ENCODE measurements at regions not wholly inside any gene's neighbourhood (a gene's known extent, or its start where the extent isn't known, plus 50 kb on each side); places are given as distances from the start of the nearest gene placed in this dataset.

- no peak for DNase-seq (ENCODE audit: low spot score)
- intact Hi-C loops (cut with DNase I) = no loop called here
Measured at GRCh38 chr10:58140691-58141347, 126.9 kb downstream of the IPMK start.

DNA sequence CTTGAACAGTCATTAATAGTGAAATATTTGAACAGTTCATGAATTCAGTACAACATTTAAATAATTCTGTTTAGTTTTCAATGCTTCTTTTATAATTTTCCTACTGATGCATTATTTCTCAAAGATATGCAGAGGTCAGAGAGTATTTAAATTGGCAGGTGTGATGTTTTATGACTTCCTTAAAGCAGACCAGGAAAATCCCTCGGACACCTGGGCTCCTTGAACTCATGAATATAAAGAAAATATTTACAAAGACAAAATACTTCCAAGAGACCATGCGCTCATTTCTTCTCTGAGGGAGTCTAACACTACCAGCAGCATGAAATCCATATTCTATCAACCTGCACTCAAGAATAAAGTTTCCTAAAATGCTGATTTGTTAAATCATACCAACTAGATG is 127.6 kb downstream of the IPMK start:
- no peak for DNase-seq (ENCODE audit: low spot score)
- intact Hi-C loops (cut with DNase I) = no loop called here

GRCh38 chr10:58137813-58138212 is 129.9 kb downstream of the IPMK start:
- DNase-seq (ENCODE audit: low spot score) = no peak
- intact Hi-C loops (cut with DNase I) = no loop called here

- no peak for DNase-seq (ENCODE audit: low spot score)
Measured at GRCh38 chr10:58115218-58116050, 152.3 kb downstream of the IPMK start.

DNA sequence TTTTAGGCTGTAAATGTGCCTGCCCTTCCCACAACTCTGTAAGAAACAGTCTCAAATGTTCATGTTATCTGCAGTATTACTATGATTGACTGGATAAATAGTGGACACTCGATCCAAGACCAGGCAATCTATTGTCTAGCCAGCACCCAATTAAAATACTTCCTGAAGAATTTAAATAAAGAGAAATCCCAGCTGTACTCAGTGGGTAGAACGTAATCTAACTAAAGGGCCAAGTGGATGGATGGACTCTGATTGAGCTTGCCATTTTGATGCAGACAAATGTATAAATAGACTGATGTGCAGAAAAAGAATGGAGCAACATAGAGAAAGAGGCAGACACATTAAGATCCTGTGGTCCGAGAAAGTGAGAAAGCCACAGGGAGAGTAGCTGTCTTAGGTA is 158.0 kb downstream of the IPMK start:
- intact Hi-C loops (cut with DNase I) = no loop called here
- no peak for DNase-seq (ENCODE audit: low spot score)

More at GRCh38 chr10:58115218-58116050, 152.3 kb downstream of the IPMK start:
- intact Hi-C loops (cut with DNase I) = no loop called here

GRCh38 chr10:58107506-58107905 is 160.2 kb downstream of the IPMK start:
- DNase-seq (ENCODE audit: low spot score) = no peak
- intact Hi-C loops (cut with DNase I) = no loop called here

GRCh38 chr10:58106211-58107035 is 161.3 kb downstream of the IPMK start:
- intact Hi-C loops (cut with DNase I) = no loop called here

DNA sequence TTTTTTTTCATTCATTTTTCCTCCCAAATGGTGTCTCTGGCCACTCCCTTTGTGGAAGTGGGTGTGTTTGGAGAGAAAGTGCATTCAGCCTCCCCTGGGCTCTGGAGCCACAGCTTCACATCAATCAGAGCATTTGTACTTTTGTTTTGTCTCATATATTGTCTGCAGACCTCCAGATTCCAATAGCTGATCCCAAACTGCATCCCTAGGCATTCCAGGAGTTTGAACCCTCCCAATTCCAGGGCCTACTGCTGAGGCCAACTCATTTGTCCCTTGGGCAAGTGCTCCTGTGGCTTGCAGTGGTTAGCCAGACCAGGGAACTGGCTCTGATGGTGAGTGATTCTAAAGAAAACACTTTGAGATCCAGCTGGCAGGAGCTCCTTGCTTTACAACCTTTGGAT is 163.3 kb downstream of the IPMK start:
- no peak for DNase-seq (ENCODE audit: low spot score)
- intact Hi-C loops (cut with DNase I) = no loop called here

More at GRCh38 chr10:58106211-58107035, 161.3 kb downstream of the IPMK start:
- no peak for DNase-seq (ENCODE audit: low spot score)

DNA sequence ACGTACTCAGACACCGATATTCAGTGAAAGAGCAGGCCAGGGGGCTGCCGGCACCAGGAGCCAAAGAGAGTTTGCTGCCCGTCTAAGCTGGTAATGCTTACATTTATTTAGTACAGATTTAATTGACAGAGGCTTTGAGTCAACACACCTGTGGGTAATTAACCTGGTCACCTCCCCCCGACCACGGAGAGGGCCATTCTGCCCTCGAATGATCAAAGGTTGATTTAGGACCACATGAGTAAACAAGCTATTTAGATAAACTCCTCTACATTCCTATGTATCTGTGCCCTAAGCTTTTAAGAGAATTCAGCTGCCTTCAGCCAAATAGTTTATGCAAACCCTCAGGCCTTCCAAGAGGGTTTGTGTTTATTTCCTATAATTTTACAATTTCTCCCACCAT is 164.8 kb downstream of the IPMK start:
- intact Hi-C loops (cut with DNase I) = no loop called here
- DNase-seq (ENCODE audit: low spot score) = no peak

GRCh38 chr10:58101682-58102081 is 166.0 kb downstream of the IPMK start:
- intact Hi-C loops (cut with DNase I) = no loop called here
- DNase-seq (ENCODE audit: low spot score) = no peak

GRCh38 chr10:58094985-58095718 is 172.5 kb downstream of the IPMK start:
- DNase-seq (ENCODE audit: low spot score) = no peak
- intact Hi-C loops (cut with DNase I) = no loop called here

GRCh38 chr10:58091886-58092285 is 175.8 kb downstream of the IPMK start:
- intact Hi-C loops (cut with DNase I) = no loop called here
- no peak for DNase-seq (ENCODE audit: low spot score)

DNA sequence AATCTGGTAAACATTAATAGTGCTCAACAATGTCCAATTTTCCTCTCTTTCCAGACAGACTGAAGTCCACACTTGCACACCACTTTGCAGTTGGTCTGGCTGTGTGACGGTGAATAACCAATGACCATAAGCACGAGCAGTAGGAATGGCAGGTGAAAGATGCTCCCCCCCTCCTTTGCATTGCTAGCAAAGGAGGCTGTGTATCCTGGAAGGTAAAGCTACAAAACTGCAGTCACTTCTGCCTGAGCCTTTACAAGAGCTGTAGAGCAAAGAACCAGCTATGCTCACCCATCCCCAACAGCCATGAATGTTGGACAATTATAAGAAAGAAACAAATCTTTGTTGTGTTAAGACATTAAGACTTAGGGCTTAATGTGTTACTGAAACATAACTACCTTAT is 178.0 kb downstream of the IPMK start:
- no peak for DNase-seq (ENCODE audit: low spot score)
- intact Hi-C loops (cut with DNase I) = no loop called here

- no peak for DNase-seq (ENCODE audit: low spot score)
- intact Hi-C loops (cut with DNase I) = no loop called here
Measured at GRCh38 chr10:58087896-58088295, 179.8 kb downstream of the IPMK start.

DNA sequence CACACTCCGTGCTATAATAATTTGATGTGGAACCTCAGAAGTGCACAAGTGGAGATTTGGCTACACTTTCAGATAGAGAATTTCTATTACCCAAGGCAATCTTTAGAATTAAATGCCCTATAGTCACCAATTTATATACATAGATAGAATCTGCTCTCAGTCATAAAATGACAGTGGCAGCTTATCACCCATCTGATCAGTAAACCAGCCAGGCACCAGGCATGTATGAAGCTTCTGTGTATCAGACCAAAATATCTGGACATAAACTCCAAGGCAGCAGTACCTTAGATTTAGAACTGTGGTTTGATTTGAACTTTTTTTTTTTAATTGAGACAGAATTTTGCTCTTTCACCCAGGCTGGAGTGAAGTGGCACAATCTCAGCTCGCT is 180.9 kb downstream of the IPMK start:
- no peak for DNase-seq (ENCODE audit: low spot score)
- intact Hi-C loops (cut with DNase I) = no loop called here

- intact Hi-C loops (cut with DNase I) = no loop called here
- no peak for DNase-seq (ENCODE audit: low spot score)
Measured at GRCh38 chr10:58086144-58086762, 181.4 kb downstream of the IPMK start.

- intact Hi-C loops (cut with DNase I) = no loop called here
- no peak for DNase-seq (ENCODE audit: low spot score)
Measured at GRCh38 chr10:58082248-58082647, 185.4 kb downstream of the IPMK start.

DNA sequence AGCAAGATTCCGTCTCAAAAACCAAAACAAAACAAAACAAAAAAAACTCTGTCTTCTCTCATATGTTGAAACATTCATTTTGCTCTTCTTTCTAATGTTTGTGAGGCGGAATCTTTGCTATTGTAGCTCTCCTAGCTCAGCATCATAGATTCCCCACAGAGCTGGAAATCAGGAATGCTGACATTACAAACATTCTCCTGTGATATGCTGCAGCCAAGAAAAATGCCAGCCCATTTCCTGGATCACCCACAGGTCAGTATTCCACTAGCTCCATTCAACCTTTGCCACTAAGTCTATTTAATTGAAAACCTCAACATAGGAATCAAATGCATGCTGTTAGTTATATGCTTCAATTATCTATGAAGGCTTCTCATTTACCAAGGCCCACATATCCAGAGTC is 186.3 kb downstream of the IPMK start:
- intact Hi-C loops (cut with DNase I) = no loop called here
- no peak for DNase-seq (ENCODE audit: low spot score)

DNA sequence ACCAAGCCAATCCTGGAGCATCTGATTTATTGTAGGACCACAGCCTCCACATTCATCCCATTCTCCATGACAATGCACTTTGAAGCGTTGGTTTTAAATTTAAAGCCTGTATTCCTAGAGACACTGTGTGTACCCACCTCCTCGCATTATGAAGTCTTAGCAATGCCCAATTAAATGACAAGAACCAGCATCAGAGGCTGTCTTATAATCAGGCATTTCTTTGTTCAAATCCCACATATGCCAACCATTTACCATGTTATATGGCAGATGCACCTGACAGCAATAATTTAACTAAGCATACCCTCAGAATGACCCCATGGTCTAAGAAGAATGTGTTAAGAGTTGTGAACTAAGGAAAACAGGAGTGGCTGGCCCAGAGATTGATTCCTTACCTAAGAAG is 188.2 kb downstream of the IPMK start:
- intact Hi-C loops (cut with DNase I) = no loop called here
- no peak for DNase-seq (ENCODE audit: low spot score)

Measured in cardiac septum (tissue), 1 donor.